Glutamatergic neuron (in vitro differentiated cells): ENCODE measurements at regions not wholly inside any gene's neighbourhood (a gene's known extent, or its start where the extent isn't known, plus 50 kb on each side); places are given as distances from the start of the nearest gene placed in this dataset.

Experiments used
- DNase-seq: peaks from one replicate; pipeline ENCODE4 v3.0.0; 2022
- H3K27ac Mint-ChIP-seq: one replicate; pipeline ENCODE4 v1.8.0; 2020; ENCODE audit warnings: mild to moderate bottlenecking, mixed read lengths, inconsistent platforms; ENCODE audit not compliant: unreplicated experiment
- H3K27me3 Mint-ChIP-seq: one replicate; pipeline ENCODE4 v1.8.0; 2020; ENCODE audit warnings: mild to moderate bottlenecking, moderate library complexity, mixed read lengths, inconsistent platforms; ENCODE audit not compliant: unreplicated experiment
- H3K36me3 Mint-ChIP-seq: one replicate; pipeline ENCODE4 v1.8.0; 2020; ENCODE audit warnings: mild to moderate bottlenecking, mixed read lengths, inconsistent platforms; ENCODE audit not compliant: unreplicated experiment
- H3K4me1 Mint-ChIP-seq: one replicate; pipeline ENCODE4 v1.8.0; 2020; ENCODE audit warnings: mild to moderate bottlenecking, low read depth, mixed read lengths, inconsistent platforms; ENCODE audit not compliant: unreplicated experiment
- H3K4me3 Mint-ChIP-seq: one replicate; pipeline ENCODE4 v1.8.0; 2020; ENCODE audit warnings: mild to moderate bottlenecking, mixed read lengths, inconsistent platforms; ENCODE audit not compliant: unreplicated experiment
- H3K9me3 Mint-ChIP-seq: one replicate; pipeline ENCODE4 v1.8.0; 2020; ENCODE audit warnings: mild to moderate bottlenecking, moderate library complexity, mixed read lengths, inconsistent platforms; ENCODE audit not compliant: unreplicated experiment
- TF ChIP-seq, protein P1 (sequence below): fragments of 200-600 bp; sonication (generic); IDR thresholded peaks from one replicate; pipeline ENCODE4 v1.5.0; 2021; ENCODE audit not compliant: partially characterized antibody, unreplicated experiment

DNA sequence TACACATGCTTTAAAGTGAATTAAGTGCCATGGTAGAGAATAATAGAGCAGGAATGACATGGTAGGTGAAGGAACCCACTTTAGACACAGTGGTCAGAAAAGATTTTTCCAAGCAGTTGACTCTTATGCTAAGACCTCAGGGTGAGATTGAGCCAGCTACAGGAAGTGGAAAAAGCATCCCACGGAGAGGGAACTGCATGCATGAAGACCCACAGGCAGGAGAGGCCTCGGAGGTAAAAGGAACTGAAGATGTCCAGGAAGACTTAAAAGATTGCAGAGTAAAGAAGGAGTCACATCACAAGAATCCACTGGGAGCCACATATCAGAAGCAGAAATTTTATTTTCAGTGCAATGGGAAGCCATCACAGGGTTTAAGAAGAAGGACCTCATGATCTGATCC, 499.2 kb upstream of the FAM98A start:
- Mint-ChIP-seq H3K27me3 (no peaks in the 10 kb centered on the region), H3K36me3 (no peaks in the 10 kb centered on the region), H3K4me3 (no peak overlapping the region), H3K27ac (no peak overlapping the region), H3K9me3 (no peaks in the 10 kb centered on the region), H3K4me1 (no peaks in the 10 kb centered on the region)
- no peak for DNase-seq
- TF ChIP-seq, protein P1, sequence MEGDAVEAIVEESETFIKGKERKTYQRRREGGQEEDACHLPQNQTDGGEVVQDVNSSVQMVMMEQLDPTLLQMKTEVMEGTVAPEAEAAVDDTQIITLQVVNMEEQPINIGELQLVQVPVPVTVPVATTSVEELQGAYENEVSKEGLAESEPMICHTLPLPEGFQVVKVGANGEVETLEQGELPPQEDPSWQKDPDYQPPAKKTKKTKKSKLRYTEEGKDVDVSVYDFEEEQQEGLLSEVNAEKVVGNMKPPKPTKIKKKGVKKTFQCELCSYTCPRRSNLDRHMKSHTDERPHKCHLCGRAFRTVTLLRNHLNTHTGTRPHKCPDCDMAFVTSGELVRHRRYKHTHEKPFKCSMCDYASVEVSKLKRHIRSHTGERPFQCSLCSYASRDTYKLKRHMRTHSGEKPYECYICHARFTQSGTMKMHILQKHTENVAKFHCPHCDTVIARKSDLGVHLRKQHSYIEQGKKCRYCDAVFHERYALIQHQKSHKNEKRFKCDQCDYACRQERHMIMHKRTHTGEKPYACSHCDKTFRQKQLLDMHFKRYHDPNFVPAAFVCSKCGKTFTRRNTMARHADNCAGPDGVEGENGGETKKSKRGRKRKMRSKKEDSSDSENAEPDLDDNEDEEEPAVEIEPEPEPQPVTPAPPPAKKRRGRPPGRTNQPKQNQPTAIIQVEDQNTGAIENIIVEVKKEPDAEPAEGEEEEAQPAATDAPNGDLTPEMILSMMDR: no peak

- H3K9me3 Mint-ChIP-seq: no peaks in the 10 kb centered on the region
- H3K36me3 Mint-ChIP-seq: no peaks in the 10 kb centered on the region
- no peak overlapping the region for H3K4me3 Mint-ChIP-seq
- TF ChIP-seq, protein P1: peak; percentile 82
- H3K4me1 Mint-ChIP-seq: no peaks in the 10 kb centered on the region
- H3K27ac Mint-ChIP-seq: no peak overlapping the region
- no peaks in the 10 kb centered on the region for H3K27me3 Mint-ChIP-seq
- peak; percentile 58 for DNase-seq
These were observed 497.6 kb upstream of the FAM98A start for GRCh38 chr2:34096562-34097171.

- Mint-ChIP-seq H3K4me1 (no peaks in the 10 kb centered on the region), H3K9me3 (no peaks in the 10 kb centered on the region), H3K4me3 (no peak overlapping the region), H3K36me3 (no peaks in the 10 kb centered on the region), H3K27ac (no peak overlapping the region), H3K27me3 (no peaks in the 10 kb centered on the region)
- TF ChIP-seq, protein P1: no peak
- no peak for DNase-seq
These were observed 494.7 kb upstream of the FAM98A start for GRCh38 chr2:34093790-34094189.

- H3K36me3 Mint-ChIP-seq: no peaks in the 10 kb centered on the region
- TF ChIP-seq, protein P1: no peak
- H3K27ac Mint-ChIP-seq: no peak overlapping the region
- no peaks in the 10 kb centered on the region for H3K4me1 Mint-ChIP-seq
- H3K4me3 Mint-ChIP-seq: no peak overlapping the region
- H3K27me3 Mint-ChIP-seq: no peaks in the 10 kb centered on the region
- DNase-seq: no peak
- no peaks in the 10 kb centered on the region for H3K9me3 Mint-ChIP-seq
These were observed 471.1 kb upstream of the FAM98A start for GRCh38 chr2:34070196-34070595.

- H3K27me3 Mint-ChIP-seq: no peaks in the 10 kb centered on the region
These were observed 470.5 kb upstream of the FAM98A start for GRCh38 chr2:34069604-34070003.

More at GRCh38 chr2:34069604-34070003, 470.5 kb upstream of the FAM98A start:
- no peak overlapping the region for H3K4me3 Mint-ChIP-seq
- H3K27ac Mint-ChIP-seq: no peak overlapping the region
- no peaks in the 10 kb centered on the region for H3K4me1 Mint-ChIP-seq
- TF ChIP-seq, protein P1: no peak
- no peaks in the 10 kb centered on the region for H3K36me3 Mint-ChIP-seq
- H3K9me3 Mint-ChIP-seq: no peaks in the 10 kb centered on the region
- no peak for DNase-seq
